HAP-1 (cell line): ENCODE measurements at regions not wholly inside any gene's neighbourhood (a gene's known extent, or its start where the extent isn't known, plus 50 kb on each side); places are given as distances from the start of the nearest gene placed in this dataset.

Experiments used
- DNase-seq, 2 experiments: peaks; one replicate each; pipeline ENCODE4 v3.0.0-alpha.2; 2016 to 2020; ENCODE audit warnings: low spot score in 2 of 2
- H3K27me3 ChIP-seq: fragments of 250-450 bp; sonication (Bioruptor Pico); 2 replicates; pipeline ENCODE4 v1.5.1; 2020; ENCODE audit warnings: low read depth, mild to moderate bottlenecking, moderate library complexity
- H3K36me3 ChIP-seq: fragments of 250-450 bp; sonication (Bioruptor Pico); replicated peaks from 2 replicates; pipeline ENCODE4 v1.5.1; 2020; ENCODE audit warnings: mild to moderate bottlenecking
- H3K4me1 ChIP-seq: fragments of 250-450 bp; sonication (Bioruptor Pico); 2 replicates; pipeline ENCODE4 v1.5.1; 2020; ENCODE audit warnings: mild to moderate bottlenecking
- H3K4me3 ChIP-seq: fragments of 250-450 bp; sonication (Bioruptor Pico); 2 replicates; pipeline ENCODE4 v1.5.1; 2020; ENCODE audit warnings: mild to moderate bottlenecking, moderate library complexity
- H3K9me3 ChIP-seq: fragments of 250-450 bp; sonication (Bioruptor Pico); 2 replicates; pipeline ENCODE4 v1.5.1; 2020; ENCODE audit warnings: mild to moderate bottlenecking, moderate library complexity
- in situ Hi-C: fragments of 300-500 bp; cut with MboI; formaldehyde crosslinking; loops from 3 replicates; pipeline ENCODE4 v1.14.3; 2020; ENCODE audit warnings: low sequenced_read_pairs, inconsistent platforms, mixed read lengths

GRCh38 chr1:234922987-234923386 is 205.7 kb downstream of the TOMM20 start:
- no peaks in the 10 kb centered on the region for H3K36me3 ChIP-seq
- no peak overlapping the region for H3K4me3 ChIP-seq
- H3K4me1 ChIP-seq = peaks cover 9% of the 10 kb centered on the region
- no peaks in the 10 kb centered on the region for H3K9me3 ChIP-seq
- in situ Hi-C loops = no loop called here
- DNase-seq = no peak
- no peaks in the 10 kb centered on the region for H3K27me3 ChIP-seq

- H3K4me3 ChIP-seq = no peak overlapping the region
- DNase-seq = no peak
- H3K27me3 ChIP-seq = no peaks in the 10 kb centered on the region
- H3K36me3 ChIP-seq = no peaks in the 10 kb centered on the region
- in situ Hi-C loops = no loop called here
- peaks cover 13% of the 10 kb centered on the region for H3K4me1 ChIP-seq
- no peaks in the 10 kb centered on the region for H3K9me3 ChIP-seq
Measured at GRCh38 chr1:234921266-234922062, 207.2 kb downstream of the TOMM20 start.

GRCh38 chr1:234920843-234921140 is 207.8 kb downstream of the TOMM20 start:
- DNase-seq = no peak
- Histone ChIP-seq H3K9me3 (no peaks in the 10 kb centered on the region), H3K4me3 (no peak overlapping the region), H3K36me3 (no peaks in the 10 kb centered on the region), H3K27me3 (no peaks in the 10 kb centered on the region), H3K4me1 (peaks cover 20% of the 10 kb centered on the region)
- in situ Hi-C loops = no loop called here

GRCh38 chr1:234920136-234920842 is 208.3 kb downstream of the TOMM20 start:
- in situ Hi-C loops = no loop called here

GRCh38 chr1:234918961-234919761 is 209.5 kb downstream of the TOMM20 start:
- Histone ChIP-seq H3K27me3 (no peaks in the 10 kb centered on the region), H3K4me1 (peaks cover 26% of the 10 kb centered on the region), H3K4me3 (no peak overlapping the region), H3K9me3 (no peaks in the 10 kb centered on the region), H3K36me3 (no peaks in the 10 kb centered on the region)
- no peak for DNase-seq
- in situ Hi-C loops = loop anchor here (10.0 kb wide), 1 partner anchor 166 kb away; no protein-coding TSS in a partner anchor

More at GRCh38 chr1:234920136-234920842, 208.3 kb downstream of the TOMM20 start:
- no peak for DNase-seq
- H3K27me3 ChIP-seq = no peaks in the 10 kb centered on the region
- no peaks in the 10 kb centered on the region for H3K9me3 ChIP-seq
- no peaks in the 10 kb centered on the region for H3K36me3 ChIP-seq
- H3K4me3 ChIP-seq = no peak overlapping the region
- peaks cover 25% of the 10 kb centered on the region for H3K4me1 ChIP-seq

- in situ Hi-C loops = loop anchor here (10.0 kb wide), 1 partner anchor 166 kb away; no protein-coding TSS in a partner anchor
- peak; percentile 39 to 57 for DNase-seq
- Histone ChIP-seq H3K36me3 (no peaks in the 10 kb centered on the region), H3K9me3 (no peaks in the 10 kb centered on the region), H3K27me3 (no peaks in the 10 kb centered on the region), H3K4me1 (peaks cover 26% of the 10 kb centered on the region), H3K4me3 (no peak overlapping the region)
Measured at GRCh38 chr1:234918181-234918841, 210.3 kb downstream of the TOMM20 start.

GRCh38 chr1:234917495-234918180 is 211.0 kb downstream of the TOMM20 start:
- no peaks in the 10 kb centered on the region for H3K36me3 ChIP-seq
- H3K9me3 ChIP-seq = no peaks in the 10 kb centered on the region
- peaks cover 26% of the 10 kb centered on the region for H3K4me1 ChIP-seq
- in situ Hi-C loops = loop anchor here (10.0 kb wide), 1 partner anchor 167 kb away; no protein-coding TSS in a partner anchor
- DNase-seq = no peak
- H3K27me3 ChIP-seq = no peaks in the 10 kb centered on the region
- no peak overlapping the region for H3K4me3 ChIP-seq

GRCh38 chr1:234916840-234917239 is 211.8 kb downstream of the TOMM20 start:
- DNase-seq = no peak
- in situ Hi-C loops = loop anchor here (10.0 kb wide), 1 partner anchor 168 kb away; no protein-coding TSS in a partner anchor
- H3K4me1 ChIP-seq = peaks cover 26% of the 10 kb centered on the region
- H3K9me3 ChIP-seq = no peaks in the 10 kb centered on the region
- no peaks in the 10 kb centered on the region for H3K27me3 ChIP-seq
- no peaks in the 10 kb centered on the region for H3K36me3 ChIP-seq
- H3K4me3 ChIP-seq = no peak overlapping the region

- H3K4me1 ChIP-seq = peaks cover 26% of the 10 kb centered on the region
- H3K4me3 ChIP-seq = no peak overlapping the region
- no peaks in the 10 kb centered on the region for H3K9me3 ChIP-seq
- no peaks in the 10 kb centered on the region for H3K27me3 ChIP-seq
- H3K36me3 ChIP-seq = no peaks in the 10 kb centered on the region
- peak; percentile 45 to 83 for DNase-seq
- in situ Hi-C loops = loop anchor here (10.0 kb wide), 1 partner anchor 169 kb away; no protein-coding TSS in a partner anchor
Measured at GRCh38 chr1:234915924-234916675, 212.5 kb downstream of the TOMM20 start.

- Histone ChIP-seq H3K36me3 (no peaks in the 10 kb centered on the region), H3K4me3 (no peak overlapping the region), H3K9me3 (no peaks in the 10 kb centered on the region), H3K27me3 (no peaks in the 10 kb centered on the region), H3K4me1 (peaks cover 26% of the 10 kb centered on the region)
- no peak for DNase-seq
- in situ Hi-C loops = loop anchor here (10.0 kb wide), 1 partner anchor 170 kb away; no protein-coding TSS in a partner anchor
Measured at GRCh38 chr1:234914606-234915290, 213.9 kb downstream of the TOMM20 start.

- Histone ChIP-seq H3K4me1 (peaks cover 25% of the 10 kb centered on the region), H3K27me3 (no peaks in the 10 kb centered on the region), H3K9me3 (no peaks in the 10 kb centered on the region), H3K4me3 (no peak overlapping the region), H3K36me3 (no peaks in the 10 kb centered on the region)
- in situ Hi-C loops = loop anchor here (10.0 kb wide), 1 partner anchor 171 kb away; no protein-coding TSS in a partner anchor
- DNase-seq = no peak
Measured at GRCh38 chr1:234913771-234914170, 214.9 kb downstream of the TOMM20 start.

- H3K27me3 ChIP-seq = no peaks in the 10 kb centered on the region
- no peaks in the 10 kb centered on the region for H3K9me3 ChIP-seq
- in situ Hi-C loops = loop anchor here (10.0 kb wide), 1 partner anchor 172 kb away; no protein-coding TSS in a partner anchor
- DNase-seq = no peak
- H3K36me3 ChIP-seq = no peaks in the 10 kb centered on the region
- H3K4me1 ChIP-seq = peaks cover 20% of the 10 kb centered on the region
- H3K4me3 ChIP-seq = no peak overlapping the region
Measured at GRCh38 chr1:234913278-234913649, 215.4 kb downstream of the TOMM20 start.
